ENCODE measurements at regions not wholly inside any gene's neighbourhood (a gene's known extent, or its start where the extent isn't known, plus 50 kb on each side); places are given as distances from the start of the nearest gene placed in this dataset.
"Not testable (repeated sequence)": the region's sequence is repeated elsewhere in the genome, so short reads cannot be mapped to it uniquely, and the experiment has no call there.

DNA sequence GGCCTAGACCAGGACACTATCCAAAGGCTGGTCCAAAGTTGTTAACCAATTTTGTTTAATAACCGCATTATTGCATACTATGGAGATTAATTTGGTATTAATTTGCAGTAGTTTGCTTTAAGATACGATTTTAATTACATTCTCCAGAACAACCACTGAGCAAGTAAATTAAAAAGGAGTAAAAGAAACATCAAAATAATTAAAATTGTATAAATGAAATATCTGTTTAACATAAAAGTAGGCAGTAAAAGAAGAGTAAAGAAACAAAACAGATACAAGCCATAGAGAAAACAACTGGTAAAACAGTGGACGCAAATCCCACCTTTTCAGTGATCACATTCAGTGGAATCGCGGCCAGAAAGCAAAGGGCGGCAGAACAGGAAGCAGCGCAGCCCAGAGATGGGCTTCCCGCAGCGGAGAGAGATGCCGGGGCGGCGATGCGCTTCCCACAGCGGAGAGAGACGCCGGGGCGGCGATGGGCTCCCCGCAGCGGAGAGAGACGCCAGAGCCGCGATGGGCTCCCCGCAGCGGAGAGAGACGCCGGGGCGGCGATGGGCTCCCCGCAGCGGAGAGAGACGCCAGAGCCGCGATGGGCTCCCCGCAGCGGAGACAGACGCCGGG is 176.8 kb downstream of the RTP5 start:
- no peaks in the 10 kb centered on the region for H3K9me3 Mint-ChIP-seq (ENCODE audit: insufficient read depth)
- DNase-seq = no peak
- peaks cover 3% of the 10 kb centered on the region for H3K36me3 Mint-ChIP-seq (ENCODE audit: low read depth)
- peaks cover 25% of the 10 kb centered on the region for H3K27me3 Mint-ChIP-seq (ENCODE audit: low read depth)
- no peak for ATAC-seq
- POLR2A ChIA-PET = no interaction called here
- no peak overlapping the region for H3K27ac Mint-ChIP-seq
- H3K4me3 Mint-ChIP-seq = no peak overlapping the region
- no peaks in the 10 kb centered on the region for H3K4me1 Mint-ChIP-seq (ENCODE audit: low read depth)
- CTCF ChIA-PET = no interaction called here

DNA sequence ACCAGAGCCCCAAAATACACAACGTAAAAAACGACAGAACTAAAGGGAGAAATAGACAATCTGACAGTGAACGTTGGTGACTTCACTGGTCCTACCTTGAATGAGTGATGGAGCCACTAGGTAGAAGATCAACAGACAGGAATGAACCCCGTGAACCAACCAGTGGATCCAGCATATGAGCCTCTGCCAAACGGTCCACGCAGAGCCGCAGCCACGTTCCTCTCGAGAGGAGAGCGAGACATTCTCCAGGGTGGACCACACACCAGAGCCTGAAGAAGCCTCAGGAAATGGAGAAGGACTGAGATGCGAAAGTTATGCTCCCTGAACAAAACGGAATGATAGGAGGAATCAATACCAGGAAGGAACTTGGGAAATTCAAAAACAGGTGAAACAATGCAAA is 178.4 kb downstream of the RTP5 start:
- ATAC-seq (no peak), DNase-seq (no peak)
- Mint-ChIP-seq H3K9me3 (ENCODE audit: insufficient read depth) (no peaks in the 10 kb centered on the region), H3K27me3 (ENCODE audit: low read depth) (peaks cover 27% of the 10 kb centered on the region), H3K4me3 (no peak overlapping the region), H3K27ac (no peak overlapping the region), H3K36me3 (ENCODE audit: low read depth) (peaks cover 3% of the 10 kb centered on the region), H3K4me1 (ENCODE audit: low read depth) (no peaks in the 10 kb centered on the region)
- POLR2A ChIA-PET = no interaction called here
- CTCF ChIA-PET = no interaction called here

DNA sequence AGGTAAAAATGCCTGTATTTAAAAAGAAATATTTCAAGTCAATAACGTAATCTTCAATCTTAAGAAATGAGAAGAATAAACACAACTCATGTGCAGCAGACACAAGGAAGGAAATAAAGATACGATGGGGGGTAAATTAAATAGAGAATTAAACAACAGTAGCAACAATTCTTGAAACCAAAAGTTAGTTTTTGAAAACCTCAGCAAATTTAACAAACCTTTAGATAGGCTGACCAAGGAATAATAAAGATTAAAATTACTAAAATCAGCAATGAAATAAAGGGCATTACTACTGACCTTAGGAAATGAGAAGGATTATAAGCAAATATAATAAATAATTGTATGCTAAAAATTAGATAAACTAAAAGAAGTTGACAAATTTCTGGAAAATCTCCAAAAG is 178.9 kb downstream of the RTP5 start:
- ChIA-PET POLR2A (no interaction called here), CTCF (no interaction called here)
- Mint-ChIP-seq H3K9me3 (ENCODE audit: insufficient read depth) (no peaks in the 10 kb centered on the region), H3K27ac (no peak overlapping the region), H3K4me1 (ENCODE audit: low read depth) (no peaks in the 10 kb centered on the region), H3K4me3 (no peak overlapping the region), H3K27me3 (ENCODE audit: low read depth) (peaks cover 25% of the 10 kb centered on the region), H3K36me3 (ENCODE audit: low read depth) (peaks cover 3% of the 10 kb centered on the region)
- DNase-seq = no peak
- ATAC-seq = no peak

DNA sequence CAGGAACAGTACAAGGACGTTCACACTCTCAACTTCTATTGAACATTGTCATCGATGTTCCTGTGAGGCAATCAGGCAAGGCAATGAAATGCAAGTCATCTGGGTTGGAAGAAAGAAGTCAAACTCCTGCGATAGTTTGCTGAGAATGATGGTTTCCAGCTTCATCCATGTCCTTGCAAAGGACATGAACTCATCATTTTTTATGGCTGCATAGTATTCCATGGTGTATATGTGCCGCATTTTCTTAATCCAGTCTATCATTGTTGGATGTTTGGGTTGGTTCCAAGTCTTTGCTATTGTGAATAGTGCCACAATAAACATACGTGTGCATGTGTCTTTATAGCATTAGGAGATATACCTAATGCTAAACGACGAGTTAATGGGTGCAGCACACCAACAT is 180.0 kb downstream of the RTP5 start:
- H3K4me1 Mint-ChIP-seq (ENCODE audit: low read depth); CTCF ChIA-PET; POLR2A ChIA-PET; ATAC-seq; DNase-seq; H3K9me3 Mint-ChIP-seq (ENCODE audit: insufficient read depth); H3K4me3 Mint-ChIP-seq; H3K27ac Mint-ChIP-seq; H3K36me3 Mint-ChIP-seq (ENCODE audit: low read depth): not testable (repeated sequence)
- H3K27me3 Mint-ChIP-seq (ENCODE audit: low read depth) = peaks cover 23% of the 10 kb centered on the region

DNA sequence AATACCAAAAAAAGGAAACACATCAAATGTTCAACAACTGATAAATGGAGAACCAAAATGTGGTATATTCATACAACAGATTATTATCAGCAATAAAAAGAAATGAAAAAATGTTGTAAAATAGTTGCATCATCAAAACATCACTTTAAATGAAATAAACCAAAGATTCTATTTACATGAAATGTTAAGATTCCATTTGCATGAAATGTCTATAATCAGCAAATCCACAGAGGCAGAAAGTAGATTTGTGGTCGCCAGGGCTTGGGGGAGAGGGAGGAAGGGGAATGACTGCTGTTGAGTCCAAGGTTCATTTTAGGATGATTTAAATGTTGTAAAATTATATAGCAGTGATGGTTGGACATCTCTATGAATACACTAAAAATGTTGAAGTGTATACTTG is 181.9 kb downstream of the RTP5 start:
- Mint-ChIP-seq H3K9me3 (ENCODE audit: insufficient read depth) (no peaks in the 10 kb centered on the region), H3K27ac (no peak overlapping the region), H3K4me3 (no peak overlapping the region), H3K27me3 (ENCODE audit: low read depth) (peaks cover 18% of the 10 kb centered on the region), H3K4me1 (ENCODE audit: low read depth) (no peaks in the 10 kb centered on the region), H3K36me3 (ENCODE audit: low read depth) (peaks cover 3% of the 10 kb centered on the region)
- ATAC-seq (no peak), DNase-seq (no peak)
- POLR2A ChIA-PET = no interaction called here
- CTCF ChIA-PET = no interaction called here

DNA sequence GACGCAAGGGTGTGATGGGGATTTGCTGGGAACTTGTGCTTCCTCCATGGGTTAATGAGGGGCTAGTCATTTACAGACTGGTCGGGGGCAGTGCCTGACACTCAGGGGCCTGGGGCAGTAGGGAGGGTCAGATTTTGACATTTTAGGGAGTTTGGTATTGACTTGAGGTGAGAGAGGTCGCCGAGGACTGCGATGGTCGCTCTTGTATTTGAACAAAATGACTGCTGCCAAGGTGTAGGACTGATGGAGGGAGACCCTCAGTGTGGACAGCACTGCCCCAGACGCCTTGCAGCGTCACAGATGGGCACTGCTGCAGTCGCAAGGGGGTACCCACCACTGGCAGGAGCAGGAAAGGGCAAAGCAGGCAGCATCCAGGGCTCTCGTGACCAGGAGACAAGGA is 182.9 kb downstream of the RTP5 start:
- no peak for DNase-seq
- Mint-ChIP-seq H3K27ac (no peak overlapping the region), H3K9me3 (ENCODE audit: insufficient read depth) (no peaks in the 10 kb centered on the region), H3K4me3 (no peak overlapping the region), H3K4me1 (ENCODE audit: low read depth) (no peaks in the 10 kb centered on the region), H3K36me3 (ENCODE audit: low read depth) (peaks cover 3% of the 10 kb centered on the region), H3K27me3 (ENCODE audit: low read depth) (peaks cover 18% of the 10 kb centered on the region)
- no peak for ATAC-seq
- POLR2A ChIA-PET = no interaction called here
- CTCF ChIA-PET = no interaction called here

DNA sequence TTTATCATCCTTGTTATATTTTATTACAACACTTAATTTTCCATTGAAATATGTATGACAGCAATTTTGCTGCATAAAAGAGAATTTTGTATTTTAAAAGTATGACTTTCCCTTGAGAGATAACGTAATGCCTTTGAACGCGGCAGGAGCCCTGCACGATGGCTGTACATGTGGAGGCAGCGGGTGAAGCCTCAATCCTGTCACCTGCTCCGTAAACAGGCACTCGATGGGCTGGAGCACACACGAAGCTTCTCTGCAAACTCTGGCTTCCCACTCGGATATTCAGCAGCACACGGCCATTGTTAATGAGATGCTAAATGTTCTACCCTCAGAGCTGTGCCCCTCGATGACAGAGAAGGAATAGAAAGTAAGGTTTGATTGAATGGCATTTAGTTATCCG is 184.4 kb downstream of the RTP5 start:
- no peaks in the 10 kb centered on the region for H3K9me3 Mint-ChIP-seq (ENCODE audit: insufficient read depth)
- ChIA-PET CTCF (no interaction called here), POLR2A (interaction anchor here (1.0 kb wide), 1 partner anchor 31 kb away, joined by 3 read pairs; no protein-coding TSS in a partner anchor)
- H3K4me3 Mint-ChIP-seq = no peak overlapping the region
- ATAC-seq (no peak), DNase-seq (no peak)
- H3K27me3 Mint-ChIP-seq (ENCODE audit: low read depth) = peaks cover 9% of the 10 kb centered on the region
- no peaks in the 10 kb centered on the region for H3K36me3 Mint-ChIP-seq (ENCODE audit: low read depth)
- H3K27ac Mint-ChIP-seq = no peak overlapping the region
- no peaks in the 10 kb centered on the region for H3K4me1 Mint-ChIP-seq (ENCODE audit: low read depth)

DNA sequence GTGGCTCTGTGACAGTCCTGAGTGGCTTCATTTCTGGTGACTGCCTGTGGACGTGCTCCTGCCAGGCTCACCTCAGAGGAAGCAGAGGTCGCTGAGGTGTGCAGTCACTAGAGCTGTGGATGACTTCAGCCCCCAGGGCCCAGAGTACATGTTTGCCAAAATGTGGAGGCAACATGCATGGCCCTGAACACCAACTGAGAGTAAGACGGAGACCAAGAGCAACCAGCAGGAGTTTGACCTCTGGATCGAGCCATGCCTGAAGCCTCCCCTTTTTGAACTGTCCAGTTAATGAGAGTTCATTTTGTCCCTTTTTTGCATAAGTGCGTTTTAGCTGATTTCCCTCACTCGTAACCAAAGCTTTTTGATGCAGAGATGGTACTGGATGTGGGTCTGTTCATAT is 184.9 kb downstream of the RTP5 start:
- Mint-ChIP-seq H3K27me3 (ENCODE audit: low read depth) (peaks cover 9% of the 10 kb centered on the region), H3K4me3 (no peak overlapping the region), H3K27ac (no peak overlapping the region), H3K36me3 (ENCODE audit: low read depth) (no peaks in the 10 kb centered on the region), H3K9me3 (ENCODE audit: insufficient read depth) (no peaks in the 10 kb centered on the region), H3K4me1 (ENCODE audit: low read depth) (no peaks in the 10 kb centered on the region)
- no peak for DNase-seq
- no peak for ATAC-seq
- CTCF ChIA-PET = no interaction called here
- POLR2A ChIA-PET = interaction anchor here (1.0 kb wide), 1 partner anchor 31 kb away, joined by 3 read pairs; no protein-coding TSS in a partner anchor

DNA sequence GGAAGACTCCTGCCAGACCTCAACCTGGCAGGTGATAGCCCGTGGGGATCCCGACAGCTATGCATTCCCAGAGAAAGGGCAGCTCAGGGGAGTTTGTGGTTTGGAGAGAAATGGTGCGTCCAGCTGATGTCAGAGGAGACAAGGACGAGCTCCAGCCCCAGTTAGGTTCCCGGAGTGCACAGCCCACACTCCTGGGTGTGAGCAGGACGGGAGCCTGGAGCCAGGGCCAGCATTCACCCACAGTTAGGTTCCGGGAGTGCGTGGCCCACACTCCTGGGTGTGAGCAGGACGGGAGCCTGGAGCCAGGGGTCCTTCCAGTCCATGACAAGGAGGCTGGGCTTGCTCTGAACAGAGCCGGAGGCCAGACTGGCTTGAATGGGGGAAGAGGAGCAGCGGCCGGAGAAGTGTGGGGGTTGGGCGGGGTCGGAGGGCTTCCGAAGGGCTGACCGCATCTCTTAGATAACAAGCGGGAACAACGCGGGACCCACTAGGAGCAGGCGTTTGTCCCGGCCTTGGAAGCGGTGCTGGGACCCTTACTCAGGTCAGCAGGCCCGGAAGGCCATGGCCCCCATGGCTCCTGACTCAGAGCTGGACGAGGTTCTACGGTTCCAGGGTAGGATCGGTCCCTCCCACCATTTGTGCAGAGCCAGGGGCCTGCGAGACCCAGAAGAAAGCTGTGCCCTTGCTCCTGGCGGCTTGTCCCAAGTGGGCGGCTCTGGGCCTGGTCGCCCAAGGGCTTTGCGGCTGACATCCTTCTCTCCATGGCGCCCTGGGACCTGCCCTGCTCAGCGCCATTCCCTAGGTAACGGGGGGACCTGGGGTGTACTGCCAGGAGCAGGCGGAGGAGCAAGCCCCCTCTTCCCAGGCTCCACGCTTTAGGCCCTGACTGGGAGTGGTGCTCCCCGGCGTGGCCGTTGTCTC is 185.6 kb downstream of the RTP5 start:
- Mint-ChIP-seq H3K9me3 (ENCODE audit: insufficient read depth) (no peaks in the 10 kb centered on the region), H3K27ac (no peak overlapping the region), H3K27me3 (ENCODE audit: low read depth) (peaks cover 7% of the 10 kb centered on the region), H3K4me1 (ENCODE audit: low read depth) (no peaks in the 10 kb centered on the region), H3K4me3 (no peak overlapping the region), H3K36me3 (ENCODE audit: low read depth) (no peaks in the 10 kb centered on the region)
- ATAC-seq (no peak), DNase-seq (no peak)
- CTCF ChIA-PET = no interaction called here
- POLR2A ChIA-PET = interaction anchor here (1.0 kb wide), 1 partner anchor 32 kb away, joined by 3 read pairs; no protein-coding TSS in a partner anchor

DNA sequence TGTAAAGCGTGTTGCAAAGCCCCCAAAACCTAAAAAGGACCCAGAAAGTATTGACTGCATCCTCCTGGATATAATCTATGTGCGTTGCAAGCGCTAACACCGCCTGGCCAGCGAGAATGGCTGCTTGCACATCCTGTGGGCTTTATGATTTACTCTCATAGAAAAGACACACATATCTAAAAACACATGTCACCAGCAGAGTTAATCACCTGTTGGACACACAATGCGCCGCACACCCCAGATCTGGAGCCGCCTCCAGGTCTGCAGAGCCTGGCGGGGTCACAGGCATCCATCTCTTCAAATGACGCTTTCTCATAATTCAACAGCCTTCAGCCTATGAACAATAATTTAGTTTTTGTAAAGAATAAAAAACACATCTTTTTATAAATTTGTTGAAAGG is 186.5 kb downstream of the RTP5 start:
- no peak for ATAC-seq

DNA sequence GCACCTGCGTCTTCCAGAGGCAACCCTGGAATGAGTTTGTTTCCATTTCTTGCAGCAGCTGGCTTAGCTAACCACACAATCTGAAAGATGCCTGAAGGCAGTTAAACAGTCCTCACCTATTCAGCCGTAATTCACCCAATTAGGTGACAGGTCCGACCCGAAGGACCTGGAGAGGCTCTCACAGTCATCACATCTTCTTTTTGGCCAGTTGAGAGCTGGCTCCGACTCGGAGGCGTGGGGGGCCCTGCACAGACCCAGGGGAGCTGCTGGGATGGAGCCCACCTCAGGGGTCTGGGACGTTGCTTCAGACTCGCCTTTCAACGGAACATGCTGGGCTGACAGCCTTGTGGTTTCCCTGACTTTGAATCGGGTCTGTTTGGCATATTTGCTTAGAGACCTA is 187.3 kb downstream of the RTP5 start:
- ATAC-seq (no peak), DNase-seq (no peak)
- CTCF ChIA-PET = no interaction called here
- Mint-ChIP-seq H3K9me3 (ENCODE audit: insufficient read depth) (no peaks in the 10 kb centered on the region), H3K27ac (no peak overlapping the region), H3K4me3 (no peak overlapping the region), H3K27me3 (ENCODE audit: low read depth) (peaks cover 2% of the 10 kb centered on the region), H3K36me3 (ENCODE audit: low read depth) (no peaks in the 10 kb centered on the region), H3K4me1 (ENCODE audit: low read depth) (no peaks in the 10 kb centered on the region)
- POLR2A ChIA-PET = no interaction called here

More for the DNA sequence above, 186.5 kb downstream of the RTP5 start:
- no peak overlapping the region for H3K27ac Mint-ChIP-seq
- DNase-seq = no peak
- no peaks in the 10 kb centered on the region for H3K36me3 Mint-ChIP-seq (ENCODE audit: low read depth)
- no peaks in the 10 kb centered on the region for H3K4me1 Mint-ChIP-seq (ENCODE audit: low read depth)
- ChIA-PET CTCF (no interaction called here), POLR2A (no interaction called here)
- no peaks in the 10 kb centered on the region for H3K9me3 Mint-ChIP-seq (ENCODE audit: insufficient read depth)
- peaks cover 3% of the 10 kb centered on the region for H3K27me3 Mint-ChIP-seq (ENCODE audit: low read depth)
- no peak overlapping the region for H3K4me3 Mint-ChIP-seq

DNA sequence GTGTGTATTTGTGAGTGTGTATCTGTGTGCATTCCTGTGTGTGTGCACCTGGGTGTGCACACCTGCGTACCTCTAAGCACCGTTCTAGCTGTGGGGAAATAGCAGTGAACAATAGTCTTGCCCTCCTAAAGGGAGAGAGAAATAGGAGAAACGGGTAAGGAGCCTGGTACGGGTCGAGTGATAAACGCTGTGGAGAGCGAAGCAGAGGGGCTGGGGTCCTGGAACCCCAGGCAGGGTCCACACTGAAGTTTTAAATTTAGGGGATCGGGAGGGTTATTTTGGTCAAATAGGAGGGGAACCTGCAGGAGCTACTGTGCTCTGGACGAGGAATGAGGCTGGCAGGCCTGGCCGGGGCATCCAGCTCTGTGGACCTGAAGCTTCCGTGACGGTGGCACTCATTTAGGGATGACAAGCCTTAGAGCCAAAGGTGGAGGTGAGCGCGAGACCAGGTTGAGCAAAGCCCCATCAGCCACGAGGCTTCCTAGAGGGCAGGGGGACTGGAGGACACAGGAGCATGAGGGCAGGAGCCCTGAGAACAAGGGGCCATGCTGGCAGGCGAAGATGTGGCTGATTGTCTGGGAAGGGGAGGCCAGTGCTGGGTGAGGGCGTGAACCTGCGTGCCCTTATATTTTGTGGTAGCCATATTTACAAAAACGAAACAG is 188.0 kb downstream of the RTP5 start:
- no peaks in the 10 kb centered on the region for H3K36me3 Mint-ChIP-seq (ENCODE audit: low read depth)
- H3K9me3 Mint-ChIP-seq (ENCODE audit: insufficient read depth) = no peaks in the 10 kb centered on the region
- ChIA-PET CTCF (no interaction called here), POLR2A (no interaction called here)
- no peak overlapping the region for H3K27ac Mint-ChIP-seq
- no peaks in the 10 kb centered on the region for H3K4me1 Mint-ChIP-seq (ENCODE audit: low read depth)
- DNase-seq (no peak), ATAC-seq (no peak)
- no peak overlapping the region for H3K4me3 Mint-ChIP-seq
- peaks cover 1% of the 10 kb centered on the region for H3K27me3 Mint-ChIP-seq (ENCODE audit: low read depth)
